Choroid plexus epithelial cell (primary cell): ENCODE measurements at regions not wholly inside any gene's neighbourhood (a gene's known extent, or its start where the extent isn't known, plus 50 kb on each side); places are given as distances from the start of the nearest gene placed in this dataset.
A peak's percentile ranks its signal among the peaks of the same experiment; 100 is the strongest.

Experiments used
- DNase-seq: peaks from one replicate; pipeline ENCODE4 v3.0.0-alpha.2; 2010; ENCODE audit warnings: low read depth
- H3K4me3 ChIP-seq: 2 replicates; pipeline ENCODE4 v1.5.1; 2011; ENCODE audit warnings: low read depth, mild to moderate bottlenecking, control low read depth, low read length, moderate library complexity
- CTCF ChIP-seq: conservative IDR thresholded peaks from 2 replicates; pipeline ENCODE4 v1.5.1; 2011; ENCODE audit warnings: low read depth, mild to moderate bottlenecking, control low read depth, inconsistent platforms, low read length, moderate library complexity

GRCh38 chr4:106707776-106708463 lies 328.2 kb downstream of the DKK2 start:
- TF ChIP-seq CTCF: no peak
- peak; percentile 68 for DNase-seq

GRCh38 chr4:106704253-106704870 lies 331.8 kb downstream of the DKK2 start:
- DNase-seq: no peak
- no peak for TF ChIP-seq CTCF
- H3K4me3 ChIP-seq: no peak overlapping the region

More at GRCh38 chr4:106707776-106708463, 328.2 kb downstream of the DKK2 start:
- no peak overlapping the region for H3K4me3 ChIP-seq

- no peak for DNase-seq
Measured at GRCh38 chr4:106700321-106700720, 331.7 kb upstream of the GIMD1 start.

GRCh38 chr4:106698621-106699195 lies 330.1 kb upstream of the GIMD1 start:
- H3K4me3 ChIP-seq: no peak overlapping the region
- DNase-seq: no peak
- no peak for TF ChIP-seq CTCF

More at GRCh38 chr4:106700321-106700720, 331.7 kb upstream of the GIMD1 start:
- no peak for TF ChIP-seq CTCF
- H3K4me3 ChIP-seq: no peak overlapping the region

- no peak for DNase-seq
- no peak overlapping the region for H3K4me3 ChIP-seq
- no peak for TF ChIP-seq CTCF
Measured at GRCh38 chr4:106695501-106696262, 327.1 kb upstream of the GIMD1 start.

- H3K4me3 ChIP-seq: no peak overlapping the region
- TF ChIP-seq CTCF: no peak
- no peak for DNase-seq
Measured at GRCh38 chr4:106694232-106694631, 325.7 kb upstream of the GIMD1 start.
